ENCODE measurements at regions not wholly inside any gene's neighbourhood (a gene's known extent, or its start where the extent isn't known, plus 50 kb on each side); places are given as distances from the start of the nearest gene placed in this dataset.
"Not testable (repeated sequence)": the region's sequence is repeated elsewhere in the genome, so short reads cannot be mapped to it uniquely, and the experiment has no call there.

DNA sequence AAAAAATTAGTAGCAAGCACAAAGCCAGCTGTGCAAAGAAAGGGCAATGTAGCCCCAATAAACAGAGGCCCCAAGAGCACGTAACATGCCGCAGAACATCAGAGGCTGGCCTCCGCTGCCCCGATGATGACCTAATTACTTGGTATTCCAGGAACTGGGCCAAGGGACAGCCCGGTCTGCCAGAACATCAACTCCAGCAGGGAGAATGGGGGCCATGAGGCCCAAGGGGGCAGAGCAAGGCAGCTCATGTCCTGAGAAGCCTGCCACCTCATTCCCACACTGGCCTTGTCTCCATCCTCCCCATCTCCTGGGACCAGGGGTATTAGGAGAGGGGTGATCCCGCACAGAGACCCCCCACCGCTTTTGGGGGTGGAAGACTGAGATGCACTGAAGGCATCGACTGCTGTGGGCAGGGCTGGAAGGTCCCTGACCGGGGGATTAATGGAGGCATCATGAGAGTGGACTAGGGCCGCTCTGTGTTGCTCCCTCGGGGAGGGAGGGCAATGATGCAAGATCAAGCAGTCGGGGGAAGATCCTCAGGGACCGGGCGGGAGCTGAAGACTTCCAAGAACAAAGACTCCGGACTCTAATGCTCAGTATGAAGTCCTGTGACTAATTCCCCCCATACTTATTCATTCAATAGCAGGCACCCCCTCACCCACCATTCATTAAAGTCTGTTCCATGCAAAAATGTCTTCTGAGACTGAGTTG is 192.3 kb downstream of the BCL2L11 start:
- not testable (repeated sequence) for H3K27ac Mint-ChIP-seq; H3K27me3 Mint-ChIP-seq (ENCODE audit: low read depth); H3K4me1 Mint-ChIP-seq (ENCODE audit: low read depth); H3K4me3 Mint-ChIP-seq; H3K9me3 Mint-ChIP-seq; H3K36me3 Mint-ChIP-seq (ENCODE audit: low read depth)

DNA sequence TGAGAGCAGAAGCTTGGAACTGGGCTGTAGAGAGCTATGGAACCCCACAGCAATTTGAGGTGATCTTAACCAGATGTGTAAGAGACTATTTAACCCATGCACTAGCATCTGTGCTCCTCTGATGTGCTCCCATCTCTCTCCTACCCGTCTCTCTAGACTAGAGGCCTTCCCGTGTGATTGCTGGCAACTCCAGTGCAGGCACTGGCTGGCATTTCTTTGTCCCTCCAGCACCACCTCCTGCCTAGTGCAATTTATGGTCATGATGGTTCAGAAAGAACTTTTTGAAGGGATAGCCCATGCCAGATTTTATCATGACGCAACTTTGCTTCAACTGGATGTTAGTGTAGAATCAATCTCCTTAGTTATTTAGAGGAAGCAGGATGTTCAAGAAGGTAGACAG is 193.0 kb downstream of the BCL2L11 start:
- H3K4me1 Mint-ChIP-seq (ENCODE audit: low read depth); H3K4me3 Mint-ChIP-seq; H3K27ac Mint-ChIP-seq; H3K9me3 Mint-ChIP-seq; H3K36me3 Mint-ChIP-seq (ENCODE audit: low read depth); H3K27me3 Mint-ChIP-seq (ENCODE audit: low read depth): not testable (repeated sequence)

DNA sequence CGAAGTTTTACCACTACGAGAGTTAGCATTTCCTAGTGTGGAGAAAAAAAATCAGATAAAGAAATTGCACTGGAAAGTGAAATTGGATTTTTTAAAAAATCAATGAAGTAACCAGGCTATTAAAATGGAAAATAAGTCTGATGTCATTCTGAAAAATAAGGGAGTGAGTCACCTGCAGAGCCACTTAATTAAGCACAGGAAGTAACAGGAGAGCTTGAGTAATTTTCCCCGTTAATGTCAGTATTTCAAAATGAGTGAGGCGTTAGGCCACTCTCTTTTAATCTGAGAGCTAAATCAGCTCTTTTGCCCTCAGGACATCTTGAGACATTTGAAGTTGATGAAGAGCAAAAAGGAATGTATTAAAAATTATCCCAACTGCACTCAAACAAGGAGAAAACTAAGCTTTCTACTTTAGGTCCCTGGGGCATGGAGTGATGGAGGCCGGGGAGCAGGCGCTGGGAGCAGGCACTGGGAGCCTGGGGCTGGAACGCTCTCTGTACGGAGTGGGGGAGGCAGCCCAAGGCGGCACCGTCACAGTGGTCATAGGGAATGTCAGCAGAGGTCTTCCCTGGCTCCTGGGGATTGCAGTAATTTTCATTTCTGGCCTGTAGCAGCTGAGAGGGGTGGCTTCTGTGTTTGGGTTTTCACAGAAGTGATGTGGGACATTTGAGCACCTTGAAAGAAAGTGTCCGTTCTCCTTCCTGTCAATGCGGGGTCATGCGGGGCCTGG is 194.6 kb downstream of the BCL2L11 start:
- H3K36me3 Mint-ChIP-seq (ENCODE audit: low read depth): peaks cover 12% of the 10 kb centered on the region
- not testable (repeated sequence) for H3K27ac Mint-ChIP-seq; H3K4me3 Mint-ChIP-seq; H3K4me1 Mint-ChIP-seq (ENCODE audit: low read depth); H3K9me3 Mint-ChIP-seq; H3K27me3 Mint-ChIP-seq (ENCODE audit: low read depth)

DNA sequence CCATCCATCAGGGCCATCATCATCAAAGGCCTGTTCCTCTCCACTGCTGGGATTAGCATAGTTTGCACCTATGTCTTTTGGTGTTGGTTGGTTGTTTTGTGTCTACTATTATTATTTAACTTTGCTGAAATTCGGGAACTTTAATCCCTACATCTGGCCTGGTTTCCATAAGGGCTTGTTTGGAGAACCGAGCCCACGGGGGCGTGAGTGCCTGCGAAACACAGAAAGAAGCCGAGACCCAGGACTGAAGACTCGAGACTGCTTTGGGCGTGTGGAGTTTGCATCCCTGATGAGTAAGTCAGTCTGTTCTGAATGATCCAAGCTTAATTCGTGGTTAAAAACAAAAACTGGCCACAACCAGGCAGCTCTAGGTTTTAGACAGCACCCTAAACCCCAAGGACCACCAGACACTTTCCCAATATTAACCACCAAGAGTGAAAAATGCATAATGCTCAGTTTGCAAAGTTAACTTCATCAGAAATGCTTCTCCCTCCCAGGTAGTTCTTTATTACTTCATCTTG is 195.6 kb downstream of the BCL2L11 start:
- H3K27me3 Mint-ChIP-seq (ENCODE audit: low read depth); H3K4me1 Mint-ChIP-seq (ENCODE audit: low read depth); H3K4me3 Mint-ChIP-seq; H3K9me3 Mint-ChIP-seq: not testable (repeated sequence)
- H3K36me3 Mint-ChIP-seq (ENCODE audit: low read depth): peaks cover 11% of the 10 kb centered on the region
- H3K27ac Mint-ChIP-seq: peak overlapping the region; percentile 45

DNA sequence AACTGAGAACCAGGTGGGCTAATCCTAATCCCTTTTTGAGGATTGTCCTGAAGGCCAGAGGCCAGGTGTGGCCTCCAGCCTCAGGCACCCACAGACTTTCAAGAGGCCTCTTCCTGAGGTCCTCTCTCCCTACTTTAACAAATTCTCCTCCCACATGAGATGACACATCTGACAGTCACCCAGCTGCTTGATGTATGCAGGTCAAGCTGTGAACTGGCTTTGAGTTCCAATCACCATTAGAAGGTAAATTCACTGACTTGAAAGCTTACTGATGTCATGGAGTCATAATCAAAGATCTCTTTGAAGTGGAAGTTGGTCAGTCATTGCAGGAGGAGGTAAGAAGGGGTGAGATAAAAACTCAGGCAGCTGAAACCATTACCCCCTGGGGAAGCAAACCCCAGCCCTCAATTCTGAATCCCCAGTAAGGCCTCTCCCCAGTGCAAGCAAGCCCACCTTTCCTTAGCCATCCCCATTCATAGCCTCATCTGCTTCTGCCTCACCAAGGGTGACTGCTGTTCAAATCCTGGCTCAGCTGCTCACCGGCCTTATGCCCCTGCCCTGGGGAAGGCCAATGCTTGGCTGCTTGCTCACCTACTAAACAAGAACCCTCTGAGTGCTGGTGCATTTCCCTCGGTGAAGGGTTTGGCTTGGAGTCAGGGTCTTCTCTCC is 196.3 kb downstream of the BCL2L11 start:
- H3K27ac Mint-ChIP-seq; H3K9me3 Mint-ChIP-seq; H3K4me3 Mint-ChIP-seq; H3K4me1 Mint-ChIP-seq (ENCODE audit: low read depth); H3K27me3 Mint-ChIP-seq (ENCODE audit: low read depth): not testable (repeated sequence)
- peaks cover 10% of the 10 kb centered on the region for H3K36me3 Mint-ChIP-seq (ENCODE audit: low read depth)

DNA sequence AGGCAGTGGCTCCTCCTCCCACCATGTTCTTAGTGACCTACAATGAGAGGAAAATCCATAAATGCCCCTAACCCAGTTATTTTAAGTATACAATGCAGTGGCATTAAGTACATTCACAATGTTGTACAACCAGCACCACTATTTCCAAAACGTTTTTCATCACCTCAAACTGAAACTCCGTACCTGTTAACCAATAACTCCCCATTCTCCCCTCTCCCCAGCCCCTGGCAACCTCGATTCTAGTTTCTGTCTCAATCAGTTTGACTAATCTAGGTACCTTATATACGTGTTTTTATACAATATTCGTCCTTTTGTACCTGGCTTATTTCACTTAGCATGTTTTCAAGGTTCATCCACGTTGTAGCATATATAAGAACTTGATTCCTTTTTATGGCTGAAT is 198.8 kb downstream of the BCL2L11 start:
- H3K4me3 Mint-ChIP-seq; H3K4me1 Mint-ChIP-seq (ENCODE audit: low read depth); H3K27ac Mint-ChIP-seq; H3K36me3 Mint-ChIP-seq (ENCODE audit: low read depth); H3K9me3 Mint-ChIP-seq; H3K27me3 Mint-ChIP-seq (ENCODE audit: low read depth): not testable (repeated sequence)

DNA sequence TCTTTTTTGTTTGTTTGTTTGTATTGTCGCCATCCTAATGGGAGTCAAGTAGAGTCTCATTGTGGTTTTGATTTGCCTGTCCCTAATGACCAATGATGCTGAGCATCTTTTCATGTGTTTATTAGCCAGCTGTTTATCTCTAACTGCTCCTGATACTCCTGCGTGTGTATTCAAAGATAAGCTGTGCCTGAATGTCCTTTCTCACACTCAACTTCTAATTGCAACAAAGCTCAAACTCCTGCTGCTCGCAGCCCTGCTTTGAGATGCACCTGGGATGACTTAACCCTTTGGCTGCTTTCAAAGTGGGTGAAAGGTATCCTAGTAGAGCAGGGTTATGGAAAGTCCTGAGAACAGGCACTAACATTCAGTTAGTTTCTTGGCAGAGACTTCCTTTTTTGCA is 199.6 kb downstream of the BCL2L11 start:
- not testable (repeated sequence) for H3K4me1 Mint-ChIP-seq (ENCODE audit: low read depth); H3K36me3 Mint-ChIP-seq (ENCODE audit: low read depth); H3K4me3 Mint-ChIP-seq; H3K27me3 Mint-ChIP-seq (ENCODE audit: low read depth); H3K9me3 Mint-ChIP-seq; H3K27ac Mint-ChIP-seq

DNA sequence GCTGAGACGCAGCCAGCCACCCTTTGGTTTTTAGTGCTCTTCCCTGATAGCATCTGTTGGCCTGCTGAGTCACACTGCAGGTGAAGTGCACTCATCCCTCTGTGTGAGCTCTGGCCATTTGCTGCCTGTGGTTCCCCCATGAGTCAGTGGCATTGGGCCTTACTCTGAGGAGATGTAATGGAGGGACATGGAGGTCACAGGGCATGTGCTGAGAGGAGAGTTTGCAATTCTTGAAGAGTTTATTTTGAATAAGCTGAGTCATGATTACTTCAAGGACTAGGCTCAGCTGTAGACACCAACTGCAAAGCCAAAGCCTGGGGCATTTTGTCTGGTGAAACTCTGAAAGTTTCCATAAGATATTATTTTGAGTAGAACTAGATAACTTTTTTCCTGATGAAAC is 200.3 kb downstream of the BCL2L11 start:
- not testable (repeated sequence) for H3K9me3 Mint-ChIP-seq

DNA sequence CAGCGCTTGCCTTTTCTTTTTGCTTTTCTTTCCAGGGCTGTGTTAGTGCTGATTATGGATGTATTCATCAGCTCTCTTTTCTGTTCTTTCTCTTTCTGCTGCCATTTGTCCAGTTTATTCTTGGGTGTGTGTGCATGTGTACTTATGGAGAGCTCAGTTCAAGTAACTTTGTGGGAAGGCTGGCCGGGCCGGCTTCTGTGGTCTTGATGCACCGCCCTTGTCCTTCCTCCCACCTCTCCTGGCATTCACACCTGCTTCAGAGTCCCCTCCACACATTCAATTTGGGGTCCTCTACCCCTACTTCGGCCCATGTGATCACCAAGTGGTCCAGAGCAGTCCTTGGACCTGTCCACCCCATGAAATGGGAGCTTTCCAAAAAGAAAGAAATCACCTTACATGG is 202.7 kb downstream of the BCL2L11 start:
- H3K27me3 Mint-ChIP-seq (ENCODE audit: low read depth); H3K4me3 Mint-ChIP-seq; H3K27ac Mint-ChIP-seq; H3K9me3 Mint-ChIP-seq; H3K4me1 Mint-ChIP-seq (ENCODE audit: low read depth): not testable (repeated sequence)
- peaks cover 12% of the 10 kb centered on the region for H3K36me3 Mint-ChIP-seq (ENCODE audit: low read depth)

More for the DNA sequence above, 200.3 kb downstream of the BCL2L11 start:
- H3K4me1 Mint-ChIP-seq (ENCODE audit: low read depth); H3K4me3 Mint-ChIP-seq; H3K27me3 Mint-ChIP-seq (ENCODE audit: low read depth); H3K36me3 Mint-ChIP-seq (ENCODE audit: low read depth); H3K27ac Mint-ChIP-seq: not testable (repeated sequence)

DNA sequence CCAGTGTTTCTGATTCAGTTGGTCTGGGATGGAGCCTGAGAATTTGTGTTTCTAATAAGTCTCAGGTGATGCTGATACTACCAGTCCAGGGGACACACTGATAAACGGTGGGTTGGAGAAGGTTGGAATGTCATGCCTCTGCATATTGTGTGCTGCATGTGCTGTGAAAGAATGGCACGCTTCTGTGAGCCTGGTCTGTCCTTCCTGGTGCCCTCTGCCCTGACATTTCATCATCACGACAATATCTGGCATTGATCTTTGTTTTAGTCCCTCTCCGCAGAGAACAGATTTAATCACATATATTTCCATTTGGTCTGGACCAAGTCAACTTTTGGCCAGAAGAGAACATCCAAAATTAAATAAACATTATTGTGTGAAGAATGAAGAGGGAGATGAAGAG is 207.0 kb downstream of the BCL2L11 start:
- not testable (repeated sequence) for H3K9me3 Mint-ChIP-seq; H3K36me3 Mint-ChIP-seq (ENCODE audit: low read depth); H3K27ac Mint-ChIP-seq; H3K4me1 Mint-ChIP-seq (ENCODE audit: low read depth); H3K27me3 Mint-ChIP-seq (ENCODE audit: low read depth); H3K4me3 Mint-ChIP-seq

DNA sequence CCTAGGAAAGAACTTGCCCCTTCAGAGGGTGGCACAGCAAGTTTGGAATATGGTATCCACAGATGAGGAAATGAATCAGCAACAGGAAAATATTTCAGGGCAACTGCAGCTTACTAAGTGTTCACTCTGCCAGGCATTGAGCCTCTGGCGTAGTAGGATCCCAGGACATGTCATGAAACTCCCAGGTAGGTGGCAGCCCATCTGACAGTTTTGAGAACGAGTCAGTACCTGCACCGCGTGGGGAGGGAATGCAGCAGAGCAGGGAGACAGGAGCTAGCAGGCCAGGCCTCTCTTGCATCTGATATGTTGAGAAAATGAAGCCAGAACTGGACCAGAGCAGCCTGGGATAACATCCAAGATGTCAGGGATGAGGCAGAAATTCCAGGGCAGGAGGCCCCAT is 208.6 kb downstream of the BCL2L11 start:
- H3K4me3 Mint-ChIP-seq; H3K9me3 Mint-ChIP-seq; H3K27me3 Mint-ChIP-seq (ENCODE audit: low read depth); H3K36me3 Mint-ChIP-seq (ENCODE audit: low read depth); H3K27ac Mint-ChIP-seq; H3K4me1 Mint-ChIP-seq (ENCODE audit: low read depth): not testable (repeated sequence)

DNA sequence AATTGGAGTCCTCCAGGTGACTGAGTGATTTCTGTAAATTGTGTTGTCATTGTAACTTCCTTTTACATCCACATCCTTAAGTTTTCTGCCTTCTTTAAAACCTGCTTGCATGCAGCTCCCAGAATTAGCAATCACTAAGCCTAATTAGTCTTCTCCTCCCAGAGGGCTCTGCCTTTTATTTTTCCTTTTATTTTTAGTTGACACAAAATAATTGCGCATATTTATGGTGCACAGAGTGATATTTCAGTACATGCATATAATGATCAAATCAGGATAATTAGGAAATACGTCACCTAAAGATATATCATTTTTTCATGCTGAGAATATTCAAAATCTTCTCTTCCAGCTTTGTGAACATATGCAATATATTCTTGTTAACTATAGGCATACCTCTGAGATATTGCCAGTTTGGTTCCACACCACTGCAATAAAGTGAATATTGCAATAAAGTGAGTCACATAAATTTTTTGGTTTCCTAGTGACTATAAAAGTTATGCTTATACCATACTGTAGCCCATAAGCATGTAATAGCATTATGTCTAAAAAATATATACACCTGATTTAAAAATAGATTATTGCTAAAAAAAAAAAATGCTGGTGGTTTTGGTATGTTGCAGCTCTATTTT is 210.5 kb downstream of the BCL2L11 start:
- not testable (repeated sequence) for H3K36me3 Mint-ChIP-seq (ENCODE audit: low read depth); H3K27me3 Mint-ChIP-seq (ENCODE audit: low read depth); H3K4me3 Mint-ChIP-seq; H3K4me1 Mint-ChIP-seq (ENCODE audit: low read depth); H3K9me3 Mint-ChIP-seq; H3K27ac Mint-ChIP-seq

DNA sequence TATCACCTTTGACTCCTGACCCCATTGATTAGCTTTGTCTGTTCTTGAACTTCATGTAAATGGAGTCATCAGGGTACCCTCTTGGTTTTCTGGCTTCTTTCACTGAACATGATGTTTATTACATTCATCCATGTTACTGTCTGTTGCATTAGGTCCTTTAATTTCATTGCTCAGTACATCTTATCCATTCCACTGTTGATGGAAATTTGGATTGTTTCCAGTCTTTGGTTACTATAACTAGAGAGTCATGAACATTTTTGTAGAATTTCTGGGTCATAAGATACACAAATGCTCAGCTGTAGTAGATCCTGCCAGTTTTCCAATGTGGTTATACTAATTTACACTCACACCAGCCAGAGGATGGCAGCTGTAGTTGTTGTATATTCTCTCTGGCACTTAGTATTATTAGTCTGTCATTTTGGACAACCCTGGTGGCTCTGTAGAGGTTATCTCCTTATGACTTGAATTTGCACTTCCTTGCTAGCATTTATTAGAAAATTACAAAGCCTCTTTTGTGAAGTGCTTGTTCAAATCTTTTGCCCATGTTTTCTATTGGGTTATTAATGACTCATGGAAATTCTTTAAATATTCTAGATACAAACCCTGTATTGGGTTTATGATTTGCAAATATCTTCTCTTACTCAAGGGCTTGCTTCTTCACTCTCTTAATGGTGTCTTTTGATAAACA is 214.7 kb downstream of the BCL2L11 start:
- not testable (repeated sequence) for H3K27ac Mint-ChIP-seq; H3K4me3 Mint-ChIP-seq; H3K4me1 Mint-ChIP-seq (ENCODE audit: low read depth); H3K27me3 Mint-ChIP-seq (ENCODE audit: low read depth); H3K36me3 Mint-ChIP-seq (ENCODE audit: low read depth); H3K9me3 Mint-ChIP-seq

DNA sequence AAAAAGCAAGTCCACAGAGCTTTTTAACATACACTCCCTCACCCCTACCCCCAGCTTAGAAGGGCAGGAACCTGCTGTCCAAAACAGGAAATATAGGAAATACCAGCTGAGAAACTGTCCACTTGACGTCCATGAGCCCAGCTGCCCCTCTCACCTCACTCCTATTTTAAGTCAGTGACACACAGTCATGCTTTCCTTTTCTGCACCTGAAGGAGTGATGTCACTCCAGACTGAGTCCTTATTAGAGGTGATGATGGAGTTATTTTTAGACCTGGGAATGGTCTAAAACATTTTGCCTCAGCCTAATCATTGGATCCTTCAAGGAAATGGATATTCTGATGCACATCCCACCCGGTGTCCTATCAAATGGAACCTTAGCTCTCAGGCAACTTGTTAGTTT is 217.8 kb downstream of the BCL2L11 start:
- H3K4me3 Mint-ChIP-seq; H3K9me3 Mint-ChIP-seq; H3K27me3 Mint-ChIP-seq (ENCODE audit: low read depth); H3K36me3 Mint-ChIP-seq (ENCODE audit: low read depth); H3K4me1 Mint-ChIP-seq (ENCODE audit: low read depth); H3K27ac Mint-ChIP-seq: not testable (repeated sequence)

All from T-helper 1 cell treated with Interleukin-12 subunit alpha and Interleukin-12 subunit beta and Interleukin-4 antibody, amounts not matched to agents 30 μg/mL and 1 μg/mL, for 36 hours (primary cell).